ENCODE measurements at regions not wholly inside any gene's neighbourhood (a gene's known extent, or its start where the extent isn't known, plus 50 kb on each side); places are given as distances from the start of the nearest gene placed in this dataset.

- TF ChIP-seq MYC (IDR thresholded peaks at IDR 0.05; ENCODE audit: low read depth, low read length) (no peak), POLR2A (IDR thresholded peaks at IDR 0.05; ENCODE audit: extremely low read depth, insufficient read length) (no peak), CTCF (IDR thresholded peaks at IDR 0.05; ENCODE audit: low read depth, low read length) (no peak)
- TF ChIP-seq, protein P1, sequence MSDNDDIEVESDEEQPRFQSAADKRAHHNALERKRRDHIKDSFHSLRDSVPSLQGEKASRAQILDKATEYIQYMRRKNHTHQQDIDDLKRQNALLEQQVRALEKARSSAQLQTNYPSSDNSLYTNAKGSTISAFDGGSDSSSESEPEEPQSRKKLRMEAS (IDR thresholded peaks at IDR 0.05; ENCODE audit: low read depth, low read length), result no peak
- no peak for DNase-seq (ENCODE audit: low read depth)
- no peak overlapping the region for H3K4me3 ChIP-seq (ENCODE audit: low read depth, low read length)
Measured at GRCh38 chrX:14083783-14084182, 54.1 kb upstream of the GEMIN8 start.

DNA sequence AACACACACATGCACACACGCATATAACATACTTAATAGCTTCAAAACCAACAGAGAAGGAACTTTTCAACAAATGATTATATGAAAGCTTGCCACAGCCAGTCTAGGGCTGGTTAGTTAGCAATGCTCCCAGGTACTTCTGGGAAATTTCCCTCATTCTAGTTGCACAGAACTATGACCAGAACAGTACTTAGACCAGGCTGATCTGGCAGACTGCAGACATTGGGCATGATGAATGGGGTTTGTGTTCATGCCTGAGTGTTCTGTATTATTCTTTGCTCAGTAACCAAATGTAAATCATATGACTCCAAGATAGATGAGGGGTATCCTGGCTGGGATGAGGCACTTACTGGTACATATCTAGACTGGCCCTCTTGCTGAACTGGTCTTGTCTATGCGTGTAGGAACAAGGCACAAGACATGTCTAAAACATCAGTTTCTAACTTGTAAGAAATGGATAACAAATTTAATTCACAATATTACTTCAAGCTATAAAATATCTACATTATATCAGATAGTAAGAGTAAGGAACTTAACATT, 50.3 kb upstream of the GEMIN8 start:
- TF ChIP-seq CTCF (IDR thresholded peaks at IDR 0.05; ENCODE audit: low read depth, low read length), result no peak
- TF ChIP-seq MYC (IDR thresholded peaks at IDR 0.05; ENCODE audit: low read depth, low read length), result no peak
- TF ChIP-seq POLR2A (IDR thresholded peaks at IDR 0.05; ENCODE audit: extremely low read depth, insufficient read length), result no peak
- TF ChIP-seq, protein P1 (IDR thresholded peaks at IDR 0.05; ENCODE audit: low read depth, low read length), result no peak
- no peak for DNase-seq (ENCODE audit: low read depth)

More for the DNA sequence above, 50.3 kb upstream of the GEMIN8 start:
- H3K4me3 ChIP-seq (ENCODE audit: low read depth, low read length), result no peak overlapping the region
